Liver (tissue), 8 donors: ENCODE measurements at regions not wholly inside any gene's neighbourhood (a gene's known extent, or its start where the extent isn't known, plus 50 kb on each side); places are given as distances from the start of the nearest gene placed in this dataset.

Source experiments
- DNase-seq: peaks from one replicate; pipeline ENCODE4 v3.0.0-alpha.2; 2017; ENCODE audit warnings: low spot score
- H3K27ac ChIP-seq, 2 donors: one replicate each; pipeline ENCODE4 v1.7.0; 2013; ENCODE audit warnings: inconsistent platforms in 2 of 2, low read length in 2 of 2, control low read depth in 1 of 2, low read depth in 1 of 2, mild to moderate bottlenecking in 1 of 2
- H3K27me3 ChIP-seq, 4 donors: one replicate each; pipeline versions ENCODE4 v1.6.1 to v1.7.0; 2013; ENCODE audit warnings: low read length in 3 of 4, inconsistent platforms in 1 of 4, mild to moderate bottlenecking in 1 of 4, moderate library complexity in 1 of 4; ENCODE audit not compliant: control insufficient read depth in 4 of 4, insufficient read depth in 4 of 4
- H3K36me3 ChIP-seq, 4 donors: one replicate each; pipeline versions ENCODE4 v1.6.1 to v1.7.0; 2013; ENCODE audit warnings: low read length in 3 of 4, mild to moderate bottlenecking in 3 of 4, low read depth in 1 of 4, moderate library complexity in 1 of 4; ENCODE audit not compliant: control insufficient read depth in 4 of 4, insufficient read depth in 3 of 4
- H3K4me1 ChIP-seq, 4 donors: one replicate each; pipeline versions ENCODE4 v1.6.1 to v1.7.0; 2013; ENCODE audit warnings: low read length in 3 of 4, mild to moderate bottlenecking in 3 of 4, moderate library complexity in 1 of 4; ENCODE audit not compliant: control insufficient read depth in 4 of 4, insufficient read depth in 4 of 4
- H3K4me3 ChIP-seq, 3 donors: one replicate each; pipeline versions ENCODE4 v1.6.1 to v1.7.0; 2013; ENCODE audit warnings: low read length in 3 of 3, control low read depth in 1 of 3, low read depth in 1 of 3, mild to moderate bottlenecking in 1 of 3
- H3K9ac ChIP-seq, 2 donors: one replicate each; pipeline ENCODE4 v1.7.0; 2013; ENCODE audit warnings: low read length in 2 of 2, mild to moderate bottlenecking in 2 of 2, moderate library complexity in 2 of 2, control low read depth in 1 of 2, low read depth in 1 of 2
- H3K9me3 ChIP-seq, 4 donors: one replicate each; pipeline versions ENCODE4 v1.6.1 to v1.7.0; 2013; ENCODE audit warnings: low read length in 3 of 4; ENCODE audit not compliant: control insufficient read depth in 4 of 4
- ATF3 ChIP-seq: IDR thresholded peaks from 2 replicates; pipeline ENCODE4 v1.6.1; 2016; ENCODE audit warnings: antibody characterized with exemption
- CTCF ChIP-seq: fragments of 150-350 bp; IDR thresholded peaks from 2 replicates; pipeline ENCODE4 v1.5.1; 2017; ENCODE audit warnings: improper control_type of control experiment, low read depth, low read length; ENCODE audit not compliant: missing input control
- EGR1 ChIP-seq, 2 donors: IDR thresholded peaks; 2 replicates each; pipeline ENCODE4 v1.6.1; 2016 to 2018; ENCODE audit warnings: antibody characterized with exemption in 2 of 2, low read depth in 2 of 2
- FOXA1 ChIP-seq: IDR thresholded peaks from 2 replicates; pipeline ENCODE4 v1.6.1; 2016; ENCODE audit warnings: antibody characterized with exemption
- FOXA2 ChIP-seq: IDR thresholded peaks from 2 replicates; pipeline ENCODE4 v1.6.1; 2016; ENCODE audit warnings: antibody characterized with exemption
- GABPA ChIP-seq, 2 donors: IDR thresholded peaks in 1 of 2; conservative IDR thresholded peaks in 1 of 2; 2 replicates each; pipeline ENCODE4 v1.6.1; 2016; ENCODE audit warnings: antibody characterized with exemption in 2 of 2, mild to moderate bottlenecking in 1 of 2, moderate library complexity in 1 of 2
- HNF4A ChIP-seq, 2 donors: conservative IDR thresholded peaks; 2 replicates each; pipeline ENCODE4 v1.6.1; 2016; ENCODE audit warnings: antibody characterized with exemption in 2 of 2, mild to moderate bottlenecking in 2 of 2
- HNF4G ChIP-seq: IDR thresholded peaks from 2 replicates; pipeline ENCODE4 v1.6.1; 2016; ENCODE audit warnings: antibody characterized with exemption
- JUND ChIP-seq, 2 donors: IDR thresholded peaks; 2 replicates each; pipeline ENCODE4 v1.6.1; 2016; ENCODE audit warnings: antibody characterized with exemption in 2 of 2
- MAX ChIP-seq: IDR thresholded peaks from 2 replicates; pipeline ENCODE4 v1.6.1; 2016; ENCODE audit warnings: antibody characterized with exemption
- NR2F2 ChIP-seq: IDR thresholded peaks from 2 replicates; pipeline ENCODE4 v1.6.1; 2016; ENCODE audit warnings: antibody characterized with exemption
- RAD21 ChIP-seq, 2 donors: IDR thresholded peaks; 2 replicates each; pipeline ENCODE4 v1.6.1; 2016; ENCODE audit warnings: antibody characterized with exemption in 2 of 2, mild to moderate bottlenecking in 2 of 2
- REST ChIP-seq: IDR thresholded peaks from 2 replicates; pipeline ENCODE4 v1.6.1; 2016; ENCODE audit warnings: antibody characterized with exemption, mild to moderate bottlenecking
- RXRA ChIP-seq, 2 donors: IDR thresholded peaks; 2 replicates each; pipeline ENCODE4 v1.6.1; 2017 to 2018; ENCODE audit warnings: antibody characterized with exemption in 2 of 2, mild to moderate bottlenecking in 1 of 2
- SP1 ChIP-seq: IDR thresholded peaks from 2 replicates; pipeline ENCODE4 v1.6.1; 2018; ENCODE audit warnings: antibody characterized with exemption, mild to moderate bottlenecking
- TAF1 ChIP-seq: conservative IDR thresholded peaks from 2 replicates; pipeline ENCODE4 v1.6.1; 2016; ENCODE audit warnings: antibody characterized with exemption, mild to moderate bottlenecking
- YY1 ChIP-seq: IDR thresholded peaks from 2 replicates; pipeline ENCODE4 v1.6.1; 2016; ENCODE audit warnings: antibody characterized with exemption, mild to moderate bottlenecking
- ZBTB33 ChIP-seq: IDR thresholded peaks from 2 replicates; pipeline ENCODE4 v1.6.1; 2016; ENCODE audit warnings: antibody characterized with exemption
- WGBS: extraction: QIAGEN DNeasy Blood & Tissue Kit; methylation state at CpG from one replicate; pipeline ENCODE4 v1.1.7; 2013; 5-methylcytosine and 5-hydroxymethylcytosine counted together
- donor health status: healthy.
- donor health status: healthy.
- donor health status: healthy.
- donor health status: healthy.
- donor health status: healthy.

- no peaks in the 10 kb centered on the region for H3K36me3 ChIP-seq
- 93% methylated on average over 5 of the region's 5 CpGs for WGBS
- TF ChIP-seq JUND (IDR thresholded peaks at IDR 0.05) (no peak), RAD21 (IDR thresholded peaks at IDR 0.05) (no peak)
- H3K9me3 ChIP-seq: no peaks in the 10 kb centered on the region
- H3K27me3 ChIP-seq: no peaks in the 10 kb centered on the region
- peaks cover 0 to 8% (median 0%) of the 10 kb centered on the region in 4 donors for H3K4me1 ChIP-seq
- H3K4me3 ChIP-seq: no peak overlapping the region
- H3K9ac ChIP-seq: no peak overlapping the region
- no peak for DNase-seq
- no peak overlapping the region for H3K27ac ChIP-seq
Observed at GRCh38 chr13:79228972-79229371, 177.1 kb downstream of the RBM26 start.

- Histone ChIP-seq H3K27me3 (no peaks in the 10 kb centered on the region), H3K9ac (no peak overlapping the region), H3K27ac (no peak overlapping the region), H3K36me3 (no peaks in the 10 kb centered on the region), H3K9me3 (no peaks in the 10 kb centered on the region), H3K4me3 (no peak overlapping the region), H3K4me1 (peaks cover 0 to 8% (median 0%) of the 10 kb centered on the region in 4 donors)
- DNase-seq: no peak
- TF ChIP-seq CTCF: no peak
- TF ChIP-seq YY1: no peak
- no peak for TF ChIP-seq MAX
- no peak for TF ChIP-seq FOXA2
- no peak for TF ChIP-seq GABPA (IDR thresholded peaks at IDR 0.05 in 1 of 2, conservative IDR thresholded peaks at IDR 0.05 in 1 of 2)
- TF ChIP-seq NR2F2: no peak
- no peak for TF ChIP-seq HNF4G
- TF ChIP-seq JUND (IDR thresholded peaks at IDR 0.05): no peak
- TF ChIP-seq ZBTB33: no peak
- TF ChIP-seq RAD21 (IDR thresholded peaks at IDR 0.05): no peak
- TF ChIP-seq REST: no peak
- no peak for TF ChIP-seq TAF1
- no peak for TF ChIP-seq SP1
- TF ChIP-seq FOXA1: no peak
- TF ChIP-seq RXRA (IDR thresholded peaks at IDR 0.05): no peak
- TF ChIP-seq HNF4A (conservative IDR thresholded peaks at IDR 0.05): no peak
- TF ChIP-seq EGR1 (IDR thresholded peaks at IDR 0.05; ENCODE audit: low read depth in 2 of 2): no peak
- no peak for TF ChIP-seq ATF3
- WGBS: 55% methylated on average over 2 of the region's 2 CpGs
Observed at GRCh38 chr13:79227418-79227817, 178.6 kb downstream of the RBM26 start.
